H9 (cell line): ENCODE measurements at regions not wholly inside any gene's neighbourhood (a gene's known extent, or its start where the extent isn't known, plus 50 kb on each side); places are given as distances from the start of the nearest gene placed in this dataset.

ENCODE experiments used
- DNase-seq: peaks from one replicate; pipeline ENCODE4 v3.0.0-alpha.2; 2017
- H2AFZ ChIP-seq: one replicate; pipeline ENCODE4 v1.6.1; 2013; ENCODE audit warnings: mild to moderate bottlenecking, low read length, control low read depth, moderate library complexity
- H2AK5ac ChIP-seq: 2 replicates; pipeline ENCODE4 v1.6.1; 2013; ENCODE audit warnings: low read length, control low read depth, mixed read lengths; ENCODE audit not compliant: insufficient read length
- H2BK120ac ChIP-seq: one replicate; pipeline ENCODE4 v1.6.1; 2013; ENCODE audit warnings: low read depth, mild to moderate bottlenecking, low read length, control low read depth, inconsistent platforms; ENCODE audit not compliant: poor library complexity, severe bottlenecking
- H2BK12ac ChIP-seq: 2 replicates; pipeline ENCODE4 v1.6.1; 2013; ENCODE audit warnings: low read length, control low read depth, mixed read lengths, low read depth; ENCODE audit not compliant: insufficient read length
- H2BK15ac ChIP-seq: 2 replicates; pipeline ENCODE4 v1.6.1; 2013; ENCODE audit warnings: low read depth, low read length, control low read depth
- H2BK20ac ChIP-seq: one replicate; pipeline ENCODE4 v1.6.1; 2013; ENCODE audit warnings: low read depth, mild to moderate bottlenecking, low read length, control low read depth, inconsistent platforms; ENCODE audit not compliant: poor library complexity, severe bottlenecking
- H2BK5ac ChIP-seq: 2 replicates; pipeline ENCODE4 v1.6.1; 2013; ENCODE audit warnings: low read length, control low read depth, mixed read lengths; ENCODE audit not compliant: insufficient read length
- H3K14ac ChIP-seq: 2 replicates; pipeline ENCODE4 v1.6.1; 2013; ENCODE audit warnings: low read length, control low read depth; ENCODE audit not compliant: insufficient read depth
- H3K18ac ChIP-seq: 2 replicates; pipeline ENCODE4 v1.6.1; 2013; ENCODE audit warnings: low read depth, mild to moderate bottlenecking, mixed read lengths, low read length, control low read depth; ENCODE audit not compliant: insufficient read length
- H3K23ac ChIP-seq: 2 replicates; pipeline ENCODE4 v1.6.1; 2013; ENCODE audit warnings: low read length, control low read depth, mixed read lengths, low read depth; ENCODE audit not compliant: insufficient read length
- H3K23me2 ChIP-seq: 2 replicates; pipeline ENCODE4 v1.6.1; 2013; ENCODE audit warnings: low read depth, mild to moderate bottlenecking, mixed read lengths, low read length, control low read depth; ENCODE audit not compliant: insufficient read length, poor library complexity, severe bottlenecking
- H3K27ac ChIP-seq: 2 replicates; pipeline ENCODE4 v1.5.1; 2013; ENCODE audit warnings: low read length, control low read depth, mixed read lengths, low read depth; ENCODE audit not compliant: insufficient read length
- H3K27me3 ChIP-seq: 2 replicates; pipeline ENCODE4 v1.6.1; 2013; ENCODE audit warnings: low read length, control low read depth, inconsistent platforms; ENCODE audit not compliant: insufficient read depth
- H3K4ac ChIP-seq: 2 replicates; pipeline ENCODE4 v1.6.1; 2013; ENCODE audit warnings: low read depth, mild to moderate bottlenecking, control low read depth, inconsistent platforms, low read length, moderate library complexity
- H3K4me1 ChIP-seq: 2 replicates; pipeline ENCODE4 v1.6.1; 2013; ENCODE audit warnings: low read length, control low read depth, inconsistent platforms; ENCODE audit not compliant: insufficient read depth
- H3K4me2 ChIP-seq: 2 replicates; pipeline ENCODE4 v1.6.1; 2013; ENCODE audit warnings: low read length, control low read depth, mixed read lengths; ENCODE audit not compliant: insufficient read length, insufficient read depth
- H3K56ac ChIP-seq: 2 replicates; pipeline ENCODE4 v1.6.1; 2013; ENCODE audit warnings: low read depth, mild to moderate bottlenecking, mixed read lengths, low read length, control low read depth; ENCODE audit not compliant: insufficient read length
- H3K79me1 ChIP-seq: 2 replicates; pipeline ENCODE4 v1.6.1; 2013; ENCODE audit warnings: low read depth, mild to moderate bottlenecking, moderate library complexity, low read length, control low read depth, inconsistent platforms; ENCODE audit not compliant: insufficient read depth, poor library complexity, severe bottlenecking
- H3K79me2 ChIP-seq: 2 replicates; pipeline ENCODE4 v1.6.1; 2013; ENCODE audit warnings: low read length, control low read depth, inconsistent platforms; ENCODE audit not compliant: insufficient read depth
- H3K9ac ChIP-seq: 2 replicates; pipeline ENCODE4 v1.6.1; 2013; ENCODE audit warnings: low read length, control low read depth, mixed read lengths; ENCODE audit not compliant: insufficient read length; ENCODE audit errors: extremely low read depth
- H3K9me3 ChIP-seq: one replicate; pipeline ENCODE4 v1.6.1; 2013; ENCODE audit warnings: low read depth, low read length, inconsistent platforms; ENCODE audit not compliant: control insufficient read depth
- H3T11ph ChIP-seq: one replicate; pipeline ENCODE4 v1.6.1; 2013; ENCODE audit warnings: mild to moderate bottlenecking, low read length, control low read depth, inconsistent platforms
- H4K20me1 ChIP-seq: one replicate; pipeline ENCODE4 v1.6.1; 2013; ENCODE audit not compliant: control insufficient read depth, insufficient read length, insufficient read depth
- H4K5ac ChIP-seq: 2 replicates; pipeline ENCODE4 v1.6.1; 2013; ENCODE audit warnings: low read depth, mild to moderate bottlenecking, mixed read lengths, low read length, control low read depth; ENCODE audit not compliant: insufficient read length
- H4K8ac ChIP-seq: replicated peaks from 2 replicates; pipeline ENCODE4 v1.6.1; 2013; ENCODE audit warnings: low read length, control low read depth, mixed read lengths, low read depth; ENCODE audit not compliant: insufficient read length
- H4K91ac ChIP-seq: 2 replicates; pipeline ENCODE4 v1.6.1; 2013; ENCODE audit warnings: low read depth, mild to moderate bottlenecking, moderate library complexity, mixed read lengths, low read length, control low read depth; ENCODE audit not compliant: insufficient read length
- H3K27ac Mint-ChIP-seq, 3 experiments: 2 replicates in 2 of 3; 3 replicates in 1 of 3; pipeline ENCODE4 v1.8.0; 2020 to 2021; ENCODE audit warnings: mixed read lengths in 3 of 3, mild to moderate bottlenecking in 1 of 3, moderate library complexity in 1 of 3
- H3K27me3 Mint-ChIP-seq: 2 replicates; pipeline ENCODE4 v1.8.0; 2021; ENCODE audit warnings: low read depth, mild to moderate bottlenecking, moderate library complexity, mixed read lengths
- H3K36me3 Mint-ChIP-seq, 3 experiments: 2 replicates in 2 of 3; 3 replicates in 1 of 3; pipeline ENCODE4 v1.8.0; 2020 to 2021; ENCODE audit warnings: low read depth in 3 of 3, mixed read lengths in 3 of 3; ENCODE audit not compliant: insufficient read depth in 1 of 3
- H3K4me1 Mint-ChIP-seq, 2 experiments: 2 replicates each; pipeline ENCODE4 v1.8.0; 2020; ENCODE audit warnings: mixed read lengths in 2 of 2
- H3K4me3 Mint-ChIP-seq, 2 experiments: 2 replicates in 1 of 2; 3 replicates in 1 of 2; pipeline ENCODE4 v1.8.0; 2020 to 2021; ENCODE audit warnings: mild to moderate bottlenecking in 2 of 2, mixed read lengths in 2 of 2, moderate library complexity in 1 of 2
- H3K9me3 Mint-ChIP-seq, 2 experiments: 2 replicates in 1 of 2; 3 replicates in 1 of 2; pipeline ENCODE4 v1.8.0; 2020; ENCODE audit warnings: mild to moderate bottlenecking in 2 of 2, mixed read lengths in 2 of 2, moderate library complexity in 1 of 2
- CTCF ChIP-seq: fragments of 200-600 bp; sonication (generic); conservative IDR thresholded peaks from 3 replicates; pipeline ENCODE4 v1.8.0; 2021; ENCODE audit warnings: antibody characterized with exemption, mild to moderate bottlenecking
- WGBS: extraction: QIAGEN DNeasy Blood & Tissue Kit; methylation state at CpG from one replicate; pipeline ENCODE4 v1.1.7; 2013; ENCODE audit warnings: missing lambda C conversion rate, low lambda C conversion rate, mixed read lengths; ENCODE audit not compliant: insufficient read length; ENCODE audit errors: extremely low coverage; 5-methylcytosine and 5-hydroxymethylcytosine counted together

DNA sequence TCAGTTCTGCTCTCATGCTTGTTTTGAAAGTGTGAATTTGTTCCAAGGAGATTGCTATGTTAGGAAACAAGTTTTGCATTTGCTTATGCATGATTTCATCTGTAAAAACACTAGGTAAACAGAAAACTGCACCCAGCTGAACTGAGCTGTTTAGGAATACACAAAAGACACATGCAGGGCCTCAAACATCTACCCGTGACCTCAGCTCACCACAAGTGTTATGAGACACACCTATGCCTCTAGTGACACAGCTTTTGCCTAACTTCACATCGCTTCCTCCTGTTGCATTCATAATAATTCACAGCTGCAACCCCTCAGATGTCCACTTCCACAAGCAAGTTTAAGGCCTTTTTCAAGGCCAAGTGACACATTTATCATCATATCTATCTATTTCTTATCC is 98.0 kb upstream of the SLC24A3 start:
- Mint-ChIP-seq H3K9me3 (peaks cover 0 to 2% of the 10 kb centered on the region in 2 experiments; a peak in 2 of 5 replicates), H3K4me1 (no peaks in the 10 kb centered on the region), H3K36me3 (no peaks in the 10 kb centered on the region), H3K27me3 (no peaks in the 10 kb centered on the region; the same call in 1 of the 2 replicates), H3K4me3 (no peak overlapping the region), H3K27ac (no peak overlapping the region)
- Histone ChIP-seq H3K14ac (no peak overlapping the region), H3K27me3 (no peaks in the 10 kb centered on the region), H4K8ac (no peak overlapping the region), H3K23me2 (no peaks in the 10 kb centered on the region), H3T11ph (no peak overlapping the region), H3K23ac (no peak overlapping the region), H2BK15ac (no peak overlapping the region), H4K91ac (no peak overlapping the region), H3K4ac (no peak overlapping the region), H2BK20ac (no peak overlapping the region), H3K56ac (no peak overlapping the region), H3K9ac (no peak overlapping the region), H4K20me1 (no peaks in the 10 kb centered on the region), H2BK5ac (no peak overlapping the region), H2BK12ac (no peak overlapping the region), H3K79me1 (no peaks in the 10 kb centered on the region), H3K18ac (no peak overlapping the region), H3K4me1 (no peaks in the 10 kb centered on the region), H4K5ac (no peak overlapping the region), H3K79me2 (no peaks in the 10 kb centered on the region), H2AK5ac (no peak overlapping the region), H3K9me3 (no peaks in the 10 kb centered on the region), H2AFZ (no peak overlapping the region), H2BK120ac (no peak overlapping the region), H3K4me2 (no peak overlapping the region), H3K27ac (no peak overlapping the region)
- no peak for DNase-seq
- WGBS: no CpG with 5 or more reads among the region's 2 CpGs
- no peak for TF ChIP-seq CTCF
